ENCODE measurements at regions not wholly inside any gene's neighbourhood (a gene's known extent, or its start where the extent isn't known, plus 50 kb on each side); places are given as distances from the start of the nearest gene placed in this dataset.

DNA sequence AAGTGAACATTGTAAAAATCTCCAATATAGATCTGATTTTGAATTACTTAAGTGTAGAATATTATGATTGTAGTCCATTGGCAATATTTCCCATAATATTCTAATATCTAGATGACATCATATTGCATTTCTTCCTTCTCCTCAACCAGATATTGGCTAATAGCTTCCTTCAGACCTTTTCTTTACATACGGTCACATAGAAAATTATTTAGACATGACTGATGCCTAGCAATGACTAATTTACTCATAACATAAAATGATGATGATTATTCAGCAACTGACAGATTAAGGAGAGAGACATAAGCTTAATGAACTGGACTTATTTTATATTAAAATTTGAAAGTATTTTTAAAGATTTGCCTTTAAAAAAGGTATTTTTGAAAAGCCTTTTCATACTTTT is 1287.6 kb downstream of the STIM2 start:
- TF ChIP-seq, protein P1, sequence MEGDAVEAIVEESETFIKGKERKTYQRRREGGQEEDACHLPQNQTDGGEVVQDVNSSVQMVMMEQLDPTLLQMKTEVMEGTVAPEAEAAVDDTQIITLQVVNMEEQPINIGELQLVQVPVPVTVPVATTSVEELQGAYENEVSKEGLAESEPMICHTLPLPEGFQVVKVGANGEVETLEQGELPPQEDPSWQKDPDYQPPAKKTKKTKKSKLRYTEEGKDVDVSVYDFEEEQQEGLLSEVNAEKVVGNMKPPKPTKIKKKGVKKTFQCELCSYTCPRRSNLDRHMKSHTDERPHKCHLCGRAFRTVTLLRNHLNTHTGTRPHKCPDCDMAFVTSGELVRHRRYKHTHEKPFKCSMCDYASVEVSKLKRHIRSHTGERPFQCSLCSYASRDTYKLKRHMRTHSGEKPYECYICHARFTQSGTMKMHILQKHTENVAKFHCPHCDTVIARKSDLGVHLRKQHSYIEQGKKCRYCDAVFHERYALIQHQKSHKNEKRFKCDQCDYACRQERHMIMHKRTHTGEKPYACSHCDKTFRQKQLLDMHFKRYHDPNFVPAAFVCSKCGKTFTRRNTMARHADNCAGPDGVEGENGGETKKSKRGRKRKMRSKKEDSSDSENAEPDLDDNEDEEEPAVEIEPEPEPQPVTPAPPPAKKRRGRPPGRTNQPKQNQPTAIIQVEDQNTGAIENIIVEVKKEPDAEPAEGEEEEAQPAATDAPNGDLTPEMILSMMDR (IDR thresholded peaks at IDR 0.05; ENCODE audit: borderline replicate concordance, insufficient read depth, low read depth, low read length) = no peak

GRCh38 chr4:28149762-28150161 is 1289.1 kb downstream of the STIM2 start:
- TF ChIP-seq, protein P1 (IDR thresholded peaks at IDR 0.05; ENCODE audit: borderline replicate concordance, insufficient read depth, low read depth, low read length) = no peak
- H3K4me3 ChIP-seq (ENCODE audit: low read depth, low read length) = no peak overlapping the region

More for the DNA sequence above, 1287.6 kb downstream of the STIM2 start:
- no peak overlapping the region for H3K4me3 ChIP-seq (ENCODE audit: low read depth, low read length)

- no peak overlapping the region for H3K4me3 ChIP-seq (ENCODE audit: low read depth, low read length)
- TF ChIP-seq, protein P1 (IDR thresholded peaks at IDR 0.05; ENCODE audit: borderline replicate concordance, insufficient read depth, low read depth, low read length) = no peak
Observed at GRCh38 chr4:28151314-28151713, 1290.7 kb downstream of the STIM2 start.

DNA sequence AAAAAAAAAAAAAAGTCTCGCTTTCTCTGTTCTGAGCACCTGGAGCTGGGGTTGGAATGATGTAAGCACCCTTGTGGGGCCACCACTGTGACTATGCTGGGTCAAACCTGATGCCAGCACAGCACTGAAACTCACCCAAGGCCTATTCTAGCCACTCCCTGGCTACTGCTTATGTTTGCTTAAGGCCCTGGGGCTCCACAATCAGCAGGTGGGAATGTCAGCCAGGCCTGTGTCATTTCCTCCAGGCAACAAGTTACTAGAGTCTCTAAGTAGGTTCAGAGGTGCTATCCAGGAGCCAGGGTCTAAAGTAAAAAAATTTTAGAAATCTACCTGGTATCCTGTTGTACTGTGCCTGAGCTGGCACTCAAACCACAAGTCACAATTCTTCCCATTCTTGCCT is 1306.8 kb downstream of the STIM2 start:
- TF ChIP-seq, protein P1 (IDR thresholded peaks at IDR 0.05; ENCODE audit: borderline replicate concordance, insufficient read depth, low read depth, low read length) = no peak
- no peak overlapping the region for H3K4me3 ChIP-seq (ENCODE audit: low read depth, low read length)

DNA sequence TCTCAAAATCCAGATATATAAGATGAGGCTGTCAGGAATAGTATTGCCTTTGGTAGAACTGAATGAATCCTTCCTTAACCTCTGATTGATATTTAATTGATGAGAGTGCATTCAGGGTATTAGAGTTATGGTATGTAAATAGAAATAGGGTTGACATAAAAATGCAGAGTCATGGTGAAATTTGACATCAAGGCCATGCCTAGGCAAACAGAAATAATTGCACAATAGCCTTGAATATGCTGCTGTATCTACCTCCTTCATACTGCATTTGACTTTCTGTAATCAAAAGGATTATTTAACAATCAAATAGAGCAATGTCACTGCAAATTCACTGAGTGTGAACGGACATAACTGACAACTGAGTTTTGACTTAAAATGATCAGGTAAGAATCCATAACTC is 1316.3 kb downstream of the STIM2 start:
- TF ChIP-seq, protein P1 (IDR thresholded peaks at IDR 0.05; ENCODE audit: borderline replicate concordance, insufficient read depth, low read depth, low read length) = no peak

DNA sequence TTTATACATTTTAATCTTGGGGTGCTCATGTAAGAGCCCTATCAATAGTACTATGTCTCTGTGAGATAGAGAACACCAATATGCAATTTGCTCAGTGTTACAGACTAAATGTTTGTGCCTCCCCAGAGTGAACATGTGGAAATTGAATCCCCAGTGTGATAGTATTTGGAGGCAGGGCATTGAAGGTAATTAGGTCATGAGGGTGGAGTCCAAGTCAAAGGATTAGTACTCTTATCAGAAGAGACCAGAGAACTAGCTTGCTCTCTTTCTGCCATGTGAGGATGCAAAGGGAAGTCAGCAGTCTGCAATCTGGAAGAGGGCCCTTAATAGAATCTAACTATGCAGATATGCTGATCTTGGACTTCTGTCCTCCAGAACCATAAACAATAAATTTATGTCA is 1317.0 kb downstream of the STIM2 start:
- TF ChIP-seq, protein P1 (IDR thresholded peaks at IDR 0.05; ENCODE audit: borderline replicate concordance, insufficient read depth, low read depth, low read length) = no peak
- no peak overlapping the region for H3K4me3 ChIP-seq (ENCODE audit: low read depth, low read length)

More for the DNA sequence above, 1316.3 kb downstream of the STIM2 start:
- no peak overlapping the region for H3K4me3 ChIP-seq (ENCODE audit: low read depth, low read length)

DNA sequence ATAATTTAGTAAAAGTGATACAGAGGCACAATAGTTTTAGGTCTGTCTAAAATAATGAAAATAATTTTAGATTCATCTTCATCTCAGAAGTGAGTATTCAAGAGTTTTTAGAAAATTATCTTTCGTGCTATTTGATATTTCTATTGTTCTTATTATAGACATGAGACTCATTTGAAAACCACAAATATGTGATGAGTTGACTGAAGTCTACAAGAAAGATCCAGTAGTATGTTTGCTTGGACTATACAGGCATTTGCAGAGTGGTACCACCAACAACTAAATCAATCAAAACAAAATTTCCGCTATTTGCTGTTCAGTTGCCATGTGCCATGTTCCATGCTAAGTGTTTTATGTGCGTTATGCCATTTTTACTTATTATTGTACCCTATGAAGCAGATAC is 1318.5 kb downstream of the STIM2 start:
- TF ChIP-seq, protein P1 (IDR thresholded peaks at IDR 0.05; ENCODE audit: borderline replicate concordance, insufficient read depth, low read depth, low read length) = no peak

More for the DNA sequence above, 1318.5 kb downstream of the STIM2 start:
- no peak overlapping the region for H3K4me3 ChIP-seq (ENCODE audit: low read depth, low read length)
